K562 (cell line): ENCODE measurements at regions not wholly inside any gene's neighbourhood (a gene's known extent, or its start where the extent isn't known, plus 50 kb on each side); places are given as distances from the start of the nearest gene placed in this dataset.

ENCODE experiments used
- ATAC-seq: fragments of 200-7000 bp; cut with Tn5 transposase; 3 replicates; pipeline ENCODE4 v1.9.1; 2020; ENCODE audit warnings: moderate library complexity
- BruUV-seq: library from RNA; stranded (reverse); fragments of 400-500 nt; replicated peaks from 2 replicates; lab custom pipeline; 2021; lab: Mats Ljungman, UMichigan
- CTCF ChIA-PET: fragments of 300-600 bp; formaldehyde crosslinking; extraction: SDS; loops from one replicate; lab custom pipeline; 2021; ENCODE audit warnings: low intra/inter-chr PET ratio; lab: Yijun Ruan, JAX
- POLR2A ChIA-PET: fragments of 300-600, 350-650 bp; sonication (Branson Sonifier 250); formaldehyde crosslinking; extraction: SDS; loops from one replicate; lab custom pipeline; 2021; ENCODE audit warnings: antibody characterized with exemption, inconsistent platforms; lab: Yijun Ruan, JAX
- DNase-seq, 4 experiments: peaks; one replicate each; pipeline versions ENCODE4 v3.0.0 to v3.0.0-alpha.2; 2011 to 2018; ENCODE audit warnings: low spot score in 3 of 4, mixed read lengths in 3 of 4; ENCODE audit errors: extremely low read depth in 1 of 4
- FAIRE-seq: peaks from 2 replicates; lab custom pipeline; 2011; peaks lifted over from hg19 to GRCh38; lab: Jason Lieb, UNC
- H2AFZ ChIP-seq: 2 replicates; pipeline ENCODE4 v1.6.0; 2011; ENCODE audit warnings: low read depth, low read length, control low read depth, inconsistent platforms
- H3K27ac ChIP-seq: fragments of 200-600 bp; 3 replicates; pipeline ENCODE4 v1.8.0; 2011; ENCODE audit warnings: low read depth, mild to moderate bottlenecking, control low read depth, inconsistent platforms, low read length, moderate library complexity, mixed read lengths; ENCODE audit errors: extremely low read depth
- H3K27me3 ChIP-seq, 2 experiments: fragments of 300-600 bp in 1 of 2; 2 replicates in 1 of 2; 3 replicates in 1 of 2; pipeline versions ENCODE4 v1.6.0 to v1.8.0; 2011; ENCODE audit warnings: inconsistent platforms in 2 of 2, low read length in 2 of 2, mild to moderate bottlenecking in 1 of 2, mixed read lengths in 1 of 2, moderate library complexity in 1 of 2; ENCODE audit not compliant: control insufficient read depth in 2 of 2, insufficient read depth in 2 of 2
- H3K36me3 ChIP-seq: fragments of 300-600 bp; 3 replicates; pipeline ENCODE4 v1.8.0; 2011; ENCODE audit warnings: mild to moderate bottlenecking, low read length, inconsistent platforms; ENCODE audit not compliant: control insufficient read depth, insufficient read depth
- H3K4me1 ChIP-seq, 2 experiments: fragments of 200-600 bp in 1 of 2; replicated peaks in 1 of 2; 2 replicates in 1 of 2; 3 replicates in 1 of 2; pipeline versions ENCODE4 v1.5.1 to v1.8.0; 2011; ENCODE audit warnings: inconsistent platforms in 2 of 2, low read length in 2 of 2, mild to moderate bottlenecking in 1 of 2, mixed read lengths in 1 of 2, moderate library complexity in 1 of 2; ENCODE audit not compliant: control insufficient read depth in 2 of 2, insufficient read depth in 2 of 2
- H3K4me2 ChIP-seq: 2 replicates; pipeline ENCODE4 v1.6.1; 2011; ENCODE audit warnings: low read length, control low read depth, inconsistent platforms, mixed read lengths; ENCODE audit not compliant: insufficient read depth
- H3K4me3 ChIP-seq: fragments of 200-600 bp; sonication (generic), shearing (Covaris generic); 2 replicates; pipeline ENCODE4 v1.5.1; 2016; ENCODE audit warnings: control low read depth, inconsistent platforms
- H3K79me2 ChIP-seq: fragments of 200-600 bp; 3 replicates; pipeline ENCODE4 v1.8.0; 2011; ENCODE audit warnings: low read length, inconsistent platforms; ENCODE audit not compliant: control insufficient read depth, insufficient read depth
- H3K9ac ChIP-seq, 2 experiments: 2 replicates each; pipeline versions ENCODE4 v1.6.0 to v1.6.1; 2011; ENCODE audit warnings: low read depth in 2 of 2, low read length in 2 of 2, control low read depth in 1 of 2, inconsistent platforms in 1 of 2, mild to moderate bottlenecking in 1 of 2, mixed read lengths in 1 of 2; ENCODE audit not compliant: insufficient read depth in 1 of 2
- H3K9me1 ChIP-seq: one replicate; pipeline ENCODE4 v1.6.0; 2011; ENCODE audit warnings: inconsistent platforms, mild to moderate bottlenecking, low read length, moderate library complexity; ENCODE audit not compliant: control insufficient read depth, insufficient read depth
- H3K9me3 ChIP-seq: replicated peaks from 2 replicates; pipeline ENCODE4 v1.5.1; 2011; ENCODE audit warnings: low read depth, low read length, inconsistent platforms; ENCODE audit not compliant: control insufficient read depth, insufficient read depth
- H4K20me1 ChIP-seq: replicated peaks from 2 replicates; pipeline ENCODE4 v1.6.1; 2011; ENCODE audit warnings: low read length, inconsistent platforms, mixed read lengths; ENCODE audit not compliant: control insufficient read depth, insufficient read depth
- BDP1 ChIP-seq: IDR thresholded peaks from 3 replicates; pipeline ENCODE4 v1.6.1; 2011; ENCODE audit not compliant: insufficient read length, insufficient read depth
- CREB5 ChIP-seq: fragments of 250-450 bp; sonication (Bioruptor Pico); IDR thresholded peaks from 2 replicates; pipeline ENCODE4 v1.5.0; 2020; ENCODE audit warnings: mild to moderate bottlenecking
- HMBOX1 ChIP-seq: sonication (generic); IDR thresholded peaks from 2 replicates; pipeline ENCODE4 v1.6.1; 2016
- JUND ChIP-seq, 2 experiments: IDR thresholded peaks; 2 replicates in 1 of 2; 3 replicates in 1 of 2; pipeline ENCODE4 v1.6.1; 2011; ENCODE audit warnings: borderline replicate concordance in 2 of 2, low read depth in 2 of 2, low read length in 2 of 2, improper control_type of control experiment in 1 of 2, missing biosample characterization in 1 of 2, missing genetic modification characterization in 1 of 2, missing genetic modification reagents in 1 of 2
- PRPF4 ChIP-seq: fragments of 200-400 bp; formaldehyde crosslinking; IDR thresholded peaks from one replicate; pipeline ENCODE4 v1.6.1; 2017; ENCODE audit warnings: low read length, low read depth, mild to moderate bottlenecking; ENCODE audit not compliant: insufficient read depth, poor library complexity, severe bottlenecking
- SPI1 ChIP-seq: IDR thresholded peaks from 2 replicates; pipeline ENCODE4 v1.6.1; 2011; ENCODE audit warnings: low read depth, low read length, control low read depth, borderline replicate concordance
- ZNF511 ChIP-seq: sonication (generic); formaldehyde crosslinking; IDR thresholded peaks from 2 replicates; pipeline ENCODE4 v1.8.0; 2022; ENCODE audit warnings: mild to moderate bottlenecking, missing genetic modification reagents
- ZNF699 ChIP-seq: fragments of 250-450 bp; sonication (Bioruptor Pico); IDR thresholded peaks from 2 replicates; pipeline ENCODE4 v1.8.0; 2021; ENCODE audit warnings: mild to moderate bottlenecking, moderate library complexity; ENCODE audit not compliant: insufficient replicate concordance
- ZNF766 ChIP-seq: fragments of 200-800 bp; sonication (Bioruptor generic); conservative IDR thresholded peaks from 2 replicates; pipeline ENCODE4 v1.6.1; 2016; ENCODE audit warnings: missing genetic modification characterization, missing compliant biosample characterization
- WGBS: fragments of 100-300 bp; shearing (Covaris generic); methylation state at CpG from one replicate; pipeline ENCODE4 v1.1.6; 2016; ENCODE audit warnings: low coverage, mixed read lengths; ENCODE audit not compliant: insufficient coverage; ENCODE audit errors: missing lambda C conversion rate; 5-methylcytosine and 5-hydroxymethylcytosine counted together
- in situ Hi-C: fragments of 300-500 bp; cut with MboI; formaldehyde crosslinking; loops from 4 replicates; pipeline ENCODE4 v1.15.0; 2018; ENCODE audit warnings: inconsistent platforms, mixed read lengths
- intact Hi-C: fragments of 100-400 bp; cut with micrococcal nuclease; formaldehyde crosslinking; loops from 2 replicates; pipeline ENCODE4 v1.14.2; 2022

- no peak overlapping the region for H2AFZ ChIP-seq
- POLR2A ChIA-PET: no interaction called here
- no peak overlapping the region for H3K4me3 ChIP-seq
- in situ Hi-C loops: no loop called here
- H3K27me3 ChIP-seq: no peaks in the 10 kb centered on the region
- H3K4me2 ChIP-seq: no peak overlapping the region
- DNase-seq: no peak
- no TSS peak for BruUV-seq
- intact Hi-C loops: no loop called here
- ATAC-seq: no peak
- no peaks in the 10 kb centered on the region for H3K36me3 ChIP-seq
- H3K27ac ChIP-seq: no peak overlapping the region
- 0% methylated on average over 1 of the region's 1 CpG for WGBS
- no peaks in the 10 kb centered on the region for H3K9me3 ChIP-seq
- H3K79me2 ChIP-seq: no peaks in the 10 kb centered on the region
- no peaks in the 10 kb centered on the region for H4K20me1 ChIP-seq
- no peaks in the 10 kb centered on the region for H3K9me1 ChIP-seq
- CTCF ChIA-PET: no interaction called here
- H3K9ac ChIP-seq: no peak overlapping the region
- TF ChIP-seq ZNF766 (CRISPR knock-in tag) (peak; percentile 92), ZNF699 (no peak), JUND (IDR thresholded peaks at IDR 0.05; ENCODE audit: borderline replicate concordance, low read depth, low read length) (no peak), JUND (tag; IDR thresholded peaks at IDR 0.05; ENCODE audit: borderline replicate concordance, low read depth, low read length) (peak; percentile 47; the same call in 1 of the 3 replicates), SPI1 (peak; percentile 42; the same call in 1 of the 2 replicates), ZNF511 (CRISPR knock-in tag) (no peak)
- no peak for FAIRE-seq
- H3K4me1 ChIP-seq: no peaks in the 10 kb centered on the region; a peak in 1 of 5 replicates
Observed at GRCh38 chr14:88990856-88991255, 166.4 kb downstream of the TTC8 start.

GRCh38 chr14:88992011-88992410 lies 167.6 kb downstream of the TTC8 start:
- in situ Hi-C loops (no loop called here), intact Hi-C loops (no loop called here)
- Histone ChIP-seq H4K20me1 (no peaks in the 10 kb centered on the region), H3K36me3 (no peaks in the 10 kb centered on the region), H3K4me1 (no peaks in the 10 kb centered on the region), H3K9me1 (no peaks in the 10 kb centered on the region), H3K9ac (no peak overlapping the region), H3K27ac (no peak overlapping the region), H2AFZ (no peak overlapping the region), H3K4me3 (no peak overlapping the region), H3K27me3 (no peaks in the 10 kb centered on the region), H3K79me2 (no peaks in the 10 kb centered on the region), H3K4me2 (no peak overlapping the region), H3K9me3 (no peaks in the 10 kb centered on the region)
- ChIA-PET POLR2A (no interaction called here), CTCF (no interaction called here)
- WGBS: 0% methylated on average over 3 of the region's 3 CpGs
- DNase-seq (no peak), FAIRE-seq (no peak), ATAC-seq (no peak)
- TF ChIP-seq HMBOX1 (no peak), CREB5 (no peak), PRPF4 (no peak), BDP1 (no peak)
- no TSS peak for BruUV-seq
